ENCODE measurements at regions not wholly inside any gene's neighbourhood (a gene's known extent, or its start where the extent isn't known, plus 50 kb on each side); places are given as distances from the start of the nearest gene placed in this dataset.
"Not testable (repeated sequence)": the region's sequence is repeated elsewhere in the genome, so short reads cannot be mapped to it uniquely, and the experiment has no call there.

DNA sequence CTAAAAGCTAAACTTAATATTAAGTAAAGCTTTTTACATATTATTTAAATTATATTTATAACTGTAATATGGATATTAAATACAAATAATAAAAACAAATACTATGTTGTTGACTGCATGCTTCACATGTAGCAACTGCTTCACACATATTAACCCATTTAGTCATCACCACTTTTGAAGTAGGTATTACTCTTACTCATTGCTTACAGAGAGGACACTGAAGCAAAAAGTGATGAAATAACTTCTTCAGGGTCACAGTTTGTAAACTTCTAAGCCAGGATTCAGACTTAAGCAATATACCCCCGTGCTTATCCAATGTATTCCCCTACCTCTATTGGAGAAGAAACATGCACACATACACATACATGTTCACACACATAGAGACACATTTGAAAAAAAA is 166.6 kb downstream of the DKK2 start:
- no peak for DNase-seq

DNA sequence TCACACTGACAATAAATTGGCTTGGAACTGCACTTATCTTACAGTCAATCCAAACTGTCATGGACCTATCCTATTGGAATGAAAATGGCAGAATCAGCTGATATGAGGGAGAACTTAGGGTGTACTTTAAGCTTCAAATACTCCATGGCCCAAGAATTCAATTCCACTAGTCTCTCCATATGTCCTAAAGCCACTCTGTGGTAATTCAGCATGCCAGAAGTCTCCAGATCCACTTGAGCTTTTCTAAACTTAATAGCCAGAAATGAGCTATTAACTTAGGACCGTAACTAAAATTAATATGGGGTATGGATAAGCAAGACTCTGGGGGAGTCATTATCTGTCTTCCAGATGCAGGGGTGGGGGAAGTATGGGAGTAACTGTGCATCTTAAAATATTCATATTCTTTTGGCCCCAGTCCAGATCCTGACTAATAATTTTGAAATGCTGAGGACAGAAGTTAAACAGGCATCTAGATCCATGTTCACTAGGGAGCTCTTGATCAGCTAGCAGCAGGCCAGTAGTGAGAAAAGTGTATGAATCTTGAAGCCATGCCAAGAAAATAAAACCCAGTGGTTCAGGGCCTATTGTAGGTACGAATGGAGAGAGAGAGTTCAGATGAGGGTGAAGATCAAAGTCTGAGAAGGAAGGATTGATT is 167.6 kb downstream of the DKK2 start:
- no peak for DNase-seq

DNA sequence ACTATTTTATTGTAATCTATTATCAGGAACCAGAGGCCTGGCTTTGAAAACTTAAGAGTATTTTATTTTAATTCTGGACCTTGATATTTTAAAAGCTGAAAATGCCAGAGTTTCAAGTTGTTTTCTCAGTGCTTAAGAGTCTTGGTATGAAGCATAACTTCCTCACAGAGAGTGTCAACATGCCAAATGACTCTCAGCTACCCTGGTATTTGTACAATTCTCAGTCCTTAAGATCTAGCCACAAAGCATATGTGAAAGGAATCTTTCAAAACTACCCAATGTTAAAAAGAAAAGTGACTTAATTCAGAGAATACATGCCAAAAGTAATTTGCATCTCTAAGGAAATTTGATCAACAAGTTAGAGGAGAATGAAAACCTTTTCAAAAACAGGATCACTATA is 171.9 kb downstream of the DKK2 start:
- no peak for DNase-seq

DNA sequence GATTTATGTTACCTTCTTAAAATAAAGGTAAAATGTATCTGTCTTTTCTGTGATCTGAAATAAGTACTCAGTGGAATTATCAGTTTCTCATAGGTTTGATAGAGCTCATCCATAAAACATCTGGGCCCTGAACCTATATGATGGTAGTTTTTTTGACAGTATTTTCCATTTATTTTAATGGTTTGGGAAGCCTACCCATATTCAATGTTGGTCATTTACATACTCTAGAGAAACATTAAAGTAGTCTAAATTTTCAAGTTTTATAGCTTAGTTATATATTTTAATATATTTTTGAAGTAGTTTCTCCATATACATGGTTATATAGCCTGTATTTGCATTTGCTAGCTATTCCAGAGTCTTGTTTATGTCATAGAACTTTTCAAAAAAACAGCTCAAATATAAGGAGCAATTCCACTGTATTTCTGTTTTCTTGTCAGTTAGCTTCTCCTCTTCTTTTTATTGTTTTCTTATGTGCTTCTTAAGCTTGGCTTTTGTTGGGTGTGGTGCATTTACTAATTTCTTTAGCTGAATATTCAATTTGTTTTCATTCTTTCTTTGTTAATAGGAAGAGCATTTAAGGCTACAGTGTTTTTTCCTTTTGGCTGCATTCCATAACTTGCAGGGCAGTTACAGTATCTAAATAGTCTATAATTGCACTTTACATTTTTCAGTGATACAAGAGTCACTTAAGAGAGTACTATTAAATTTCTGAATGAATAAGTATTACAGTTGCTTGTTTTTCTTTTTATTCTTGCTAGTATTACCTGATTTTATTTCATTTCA is 181.4 kb downstream of the DKK2 start:
- DNase-seq, result no peak

GRCh38 chr4:106852426-106852825 is 183.7 kb downstream of the DKK2 start:
- no peak for DNase-seq

DNA sequence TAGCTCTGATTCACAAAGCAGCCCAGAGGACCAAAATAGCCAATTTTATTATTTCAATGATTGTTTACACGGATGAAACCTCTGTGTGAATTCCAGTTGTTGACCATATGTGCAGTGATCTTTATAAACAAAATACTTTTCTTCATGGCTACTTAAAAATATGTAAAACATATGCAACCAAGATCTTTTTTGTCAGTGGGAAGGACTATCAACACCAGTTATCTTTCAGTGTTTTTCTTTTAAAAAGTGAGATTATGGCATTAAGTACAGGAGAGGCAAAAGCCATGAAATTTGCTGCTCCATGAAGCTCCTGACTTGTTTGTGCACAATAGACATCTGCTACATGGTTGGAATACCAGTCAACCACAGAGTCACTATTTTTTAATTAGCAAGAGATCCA is 184.4 kb downstream of the DKK2 start:
- no peak for DNase-seq

DNA sequence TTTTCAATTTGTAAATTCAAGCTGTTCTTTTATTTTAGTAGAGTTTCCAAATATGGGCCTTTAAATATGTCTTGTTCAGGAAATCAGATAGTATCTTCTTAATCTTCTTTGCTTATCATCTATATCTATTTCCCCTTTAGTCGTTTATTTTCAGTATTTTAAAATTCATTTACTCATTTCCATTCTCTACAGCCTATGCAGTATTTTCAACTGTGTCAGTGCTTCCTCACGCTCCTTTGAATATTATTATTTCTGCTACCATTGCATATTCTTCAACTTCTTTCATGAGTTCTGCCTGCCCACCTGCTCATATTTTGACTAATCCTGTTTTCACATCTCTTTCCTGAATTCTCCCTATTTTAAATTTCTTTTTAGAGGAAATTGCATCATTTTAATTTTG is 185.4 kb downstream of the DKK2 start:
- DNase-seq, result no peak

- DNase-seq, result no peak
Observed at GRCh38 chr4:106835919-106836318, 200.2 kb downstream of the DKK2 start.

DNA sequence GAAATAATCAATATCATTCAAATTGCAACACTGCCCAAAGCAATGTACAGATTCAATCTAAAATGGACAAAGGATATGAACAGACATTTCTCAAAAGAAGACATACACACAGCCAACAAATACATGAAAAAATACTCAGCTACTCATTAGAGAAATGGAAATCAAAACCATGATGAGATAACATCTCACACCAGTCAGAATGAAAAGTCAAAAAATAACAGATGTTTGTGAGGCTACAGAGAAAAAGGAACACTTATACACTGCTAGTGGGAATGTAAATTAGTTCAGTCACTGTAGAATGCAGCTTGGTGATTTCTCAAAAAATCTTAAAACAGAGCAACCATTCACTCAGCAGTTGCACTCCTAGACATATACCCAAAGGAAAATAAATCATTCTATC is 205.2 kb downstream of the DKK2 start:
- DNase-seq, result no peak

- no peak for DNase-seq
Observed at GRCh38 chr4:106818764-106819163, 217.3 kb downstream of the DKK2 start.

DNA sequence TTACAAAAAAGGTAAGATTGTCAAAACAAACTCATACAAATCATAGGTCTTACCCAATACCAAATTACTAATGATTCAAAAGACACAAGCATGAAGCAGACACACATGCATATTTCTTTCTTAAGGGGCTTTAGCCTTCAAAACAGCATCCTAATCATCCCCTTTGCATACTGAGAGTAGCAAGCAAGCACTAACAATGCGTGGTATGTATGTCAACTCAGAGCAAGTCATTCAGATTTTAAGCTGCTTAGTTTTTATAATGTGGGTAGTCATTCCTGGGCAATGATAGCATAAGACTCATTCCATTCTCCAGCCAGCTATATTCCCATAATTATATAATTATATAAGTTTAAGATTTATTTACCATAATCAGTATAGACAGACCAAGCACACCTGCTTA is 219.6 kb downstream of the DKK2 start:
- no peak for DNase-seq

DNA sequence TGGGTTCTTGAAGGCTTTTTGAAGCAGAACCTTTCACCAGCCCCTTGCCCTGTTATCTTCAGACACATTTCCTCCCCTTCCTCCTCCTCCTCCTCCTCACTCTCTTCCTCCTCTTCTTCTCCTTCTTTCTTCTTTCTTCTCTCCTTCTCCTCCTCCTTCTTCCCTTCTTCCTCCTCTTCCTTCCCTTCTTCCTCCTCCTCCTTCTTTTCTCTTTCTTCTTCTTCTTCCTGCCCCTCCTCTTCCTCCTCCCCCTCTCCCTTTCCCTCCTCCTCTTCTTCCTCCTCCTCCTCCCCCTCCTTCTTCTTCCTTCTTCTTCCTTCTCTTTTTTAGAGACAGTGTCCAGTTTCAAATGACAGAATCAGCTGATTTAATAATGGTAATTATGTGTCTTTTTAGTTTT is 226.0 kb downstream of the DKK2 start:
- no peak for DNase-seq

DNA sequence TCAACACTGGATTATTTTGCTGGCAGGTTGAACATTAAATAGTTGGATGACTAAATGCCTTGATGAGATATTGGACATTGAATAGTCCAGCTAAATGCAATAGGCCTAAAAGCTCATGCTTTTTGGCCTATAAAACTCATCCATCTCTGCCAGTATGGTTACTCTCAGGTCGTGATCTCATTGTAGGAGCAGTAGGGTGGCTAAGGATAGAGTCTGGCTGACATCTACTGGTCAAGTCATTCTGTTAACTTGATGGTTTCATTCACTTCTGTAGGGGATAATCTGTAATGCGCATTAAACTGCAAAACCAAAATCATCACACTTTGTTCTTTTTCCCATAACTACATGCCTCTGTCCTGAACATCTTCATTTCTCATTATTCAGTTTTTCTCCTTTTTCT is 227.0 kb downstream of the DKK2 start:
- no peak for DNase-seq

GRCh38 chr4:106806158-106806797 is 229.8 kb downstream of the DKK2 start:
- no peak for DNase-seq

GRCh38 chr4:106803083-106803482 is 233.0 kb downstream of the DKK2 start:
- DNase-seq, result no peak

DNA sequence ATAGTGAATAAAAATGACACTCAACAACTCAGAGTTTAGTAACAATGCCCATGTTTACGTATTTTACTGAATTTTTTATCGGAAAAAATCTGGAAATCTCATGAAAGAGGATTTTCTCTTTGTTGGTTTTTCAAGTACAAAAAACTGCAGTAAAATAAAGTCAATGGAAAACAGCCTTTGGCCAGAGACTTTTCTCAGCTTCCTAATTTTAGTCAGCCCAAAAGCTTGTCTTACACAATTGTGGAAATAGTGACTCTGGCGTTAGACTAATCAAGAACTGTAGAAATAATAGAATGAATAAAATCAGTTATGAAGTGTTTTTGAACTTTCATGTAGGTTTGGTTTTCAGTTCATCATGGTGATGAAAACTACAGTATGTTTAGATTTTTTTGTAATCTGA is 234.7 kb downstream of the DKK2 start:
- DNase-seq, result no peak

GRCh38 chr4:106796876-106797275 is 239.2 kb downstream of the DKK2 start:
- DNase-seq, result no peak

DNA sequence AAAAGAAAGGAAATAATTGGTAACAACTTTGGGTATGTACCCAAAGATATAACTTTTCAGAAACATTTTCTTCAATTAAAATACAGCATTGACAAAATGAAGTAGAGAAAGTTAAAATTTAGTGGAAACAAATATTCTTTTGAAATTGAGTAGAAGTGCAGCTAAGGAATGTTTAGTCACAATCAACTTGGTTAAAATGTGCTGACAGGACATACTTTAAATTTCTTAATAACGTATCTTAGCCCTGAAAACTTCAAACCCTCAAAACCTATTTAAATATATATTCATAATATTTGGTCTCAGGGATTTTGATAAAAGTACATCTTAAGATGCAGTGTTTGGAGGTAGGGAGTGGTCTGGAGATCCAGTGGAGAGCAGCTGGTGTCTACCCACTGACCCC is 240.8 kb downstream of the DKK2 start:
- no peak for DNase-seq

DNA sequence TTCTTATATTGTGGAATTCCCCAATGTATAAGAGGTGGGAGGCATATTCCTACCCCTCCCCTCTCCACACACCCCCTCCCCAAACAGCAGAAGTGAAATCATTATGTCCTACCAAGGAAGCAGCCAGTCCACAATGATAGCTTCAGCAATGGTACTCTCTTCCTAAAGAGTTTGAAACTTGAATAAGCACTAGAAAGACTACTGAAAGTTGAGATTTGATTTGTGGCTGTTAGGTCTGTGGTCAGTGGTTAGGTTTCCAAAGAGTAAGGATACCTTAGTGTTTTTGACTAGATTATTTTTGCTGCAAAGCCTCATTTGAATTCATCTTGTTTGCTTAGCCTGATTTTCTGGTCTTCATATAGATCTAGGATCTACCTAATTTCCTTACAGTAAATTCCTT is 242.2 kb downstream of the DKK2 start:
- DNase-seq, result no peak

DNA sequence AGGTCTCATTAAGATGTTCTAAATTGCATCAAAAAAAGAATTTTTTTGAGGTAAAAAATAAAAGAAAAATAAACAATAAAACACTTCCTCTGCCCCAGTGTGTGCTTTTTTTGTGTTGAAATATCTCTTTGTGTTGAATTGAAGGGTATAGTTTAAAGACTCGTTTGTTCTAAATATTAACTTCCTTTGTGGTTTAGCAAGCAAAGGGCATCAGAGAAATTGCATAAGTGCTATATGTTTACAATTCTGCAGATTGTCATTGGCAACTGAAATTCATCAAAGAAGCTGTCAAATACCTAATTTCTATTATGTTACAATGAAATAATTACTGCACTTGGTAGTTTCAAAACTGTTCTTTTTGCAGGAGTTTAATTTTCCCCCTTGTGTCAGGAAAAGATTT is 260.5 kb downstream of the DKK2 start:
- DNase-seq, result no peak

DNA sequence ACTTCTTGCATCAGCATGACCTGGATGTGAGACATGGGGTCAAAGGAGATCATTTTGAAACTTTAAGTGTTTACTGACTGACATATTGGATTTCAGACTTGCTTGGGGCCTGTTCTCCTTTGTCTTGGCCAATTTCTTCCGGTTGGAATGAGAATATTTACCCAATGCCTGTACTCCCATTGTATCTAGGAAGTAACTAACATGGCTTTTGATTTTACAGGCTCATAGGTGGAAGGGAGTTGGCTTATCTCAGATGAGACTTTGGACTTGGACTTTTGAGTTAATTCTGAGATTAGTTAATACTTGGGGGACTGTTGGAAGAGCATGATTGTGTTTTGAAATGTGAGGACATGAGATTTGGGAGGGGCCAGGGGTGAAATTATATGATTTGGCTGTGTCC is 262.1 kb downstream of the DKK2 start:
- not testable (repeated sequence) for DNase-seq

- DNase-seq, result no peak
Observed at GRCh38 chr4:106773076-106773905, 262.8 kb downstream of the DKK2 start.

DNA sequence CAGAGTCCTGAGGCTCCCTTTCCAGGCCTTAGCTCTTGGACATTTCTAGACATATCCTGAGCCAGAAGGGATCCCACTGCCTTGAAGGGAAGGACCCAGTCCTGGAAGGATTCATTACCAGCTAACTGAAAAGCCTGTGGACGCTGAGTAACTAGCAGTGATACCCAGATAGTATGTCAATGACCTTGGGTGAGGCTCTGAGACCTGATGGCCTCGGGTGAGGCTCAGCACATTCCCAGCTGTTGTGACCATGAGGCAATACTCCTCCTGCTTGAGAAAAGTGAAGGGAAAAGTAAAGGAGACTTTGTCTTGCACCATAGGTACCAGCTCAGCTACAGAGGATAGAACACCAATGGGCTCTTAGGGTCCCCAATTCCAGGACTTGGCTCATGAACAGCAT is 268.1 kb downstream of the DKK2 start:
- DNase-seq, result no peak

Data from NCI-H524 treated with DMSO at 0.1 percent for 48 hours (cell line).